Amniotic stem cell (primary cell): ENCODE measurements at regions not wholly inside any gene's neighbourhood (a gene's known extent, or its start where the extent isn't known, plus 50 kb on each side); places are given as distances from the start of the nearest gene placed in this dataset.
"Not testable (repeated sequence)": the region's sequence is repeated elsewhere in the genome, so short reads cannot be mapped to it uniquely, and the experiment has no call there.

Source experiments
- DNase-seq: peaks from one replicate; lab custom pipeline; 2025; lab: John Stamatoyannopoulos, UW

- DNase-seq = no peak
Measured at GRCh38 chr21:17738176-17738953, 80.8 kb downstream of the C21orf91 start.

GRCh38 chr21:17736072-17736471 is 83.1 kb downstream of the C21orf91 start:
- no peak for DNase-seq

GRCh38 chr21:17733209-17733608 is 85.9 kb downstream of the C21orf91 start:
- DNase-seq = no peak

- DNase-seq = no peak
Measured at GRCh38 chr21:17732306-17732705, 86.8 kb downstream of the C21orf91 start.

- no peak for DNase-seq
Measured at GRCh38 chr21:17731554-17731953, 87.6 kb downstream of the C21orf91 start.

- DNase-seq = no peak
Measured at GRCh38 chr21:17730782-17731181, 88.4 kb downstream of the C21orf91 start.

- DNase-seq = no peak
Measured at GRCh38 chr21:17729455-17729854, 89.7 kb downstream of the C21orf91 start.

GRCh38 chr21:17727361-17727760 is 91.8 kb downstream of the C21orf91 start:
- no peak for DNase-seq

- no peak for DNase-seq
Measured at GRCh38 chr21:17726047-17726829, 92.9 kb downstream of the C21orf91 start.

GRCh38 chr21:17725339-17725738 is 93.8 kb downstream of the C21orf91 start:
- no peak for DNase-seq

- no peak for DNase-seq
Measured at GRCh38 chr21:17712887-17713286, 100.2 kb upstream of the BTG3 start.

- DNase-seq = no peak
Measured at GRCh38 chr21:17711896-17712295, 99.2 kb upstream of the BTG3 start.

GRCh38 chr21:17709266-17709611 is 96.5 kb upstream of the BTG3 start:
- DNase-seq = no peak

GRCh38 chr21:17708522-17709265 is 96.0 kb upstream of the BTG3 start:
- no peak for DNase-seq

- DNase-seq = no peak
Measured at GRCh38 chr21:17699524-17700189, 87.0 kb upstream of the BTG3 start.

- no peak for DNase-seq
Measured at GRCh38 chr21:17697473-17697872, 84.8 kb upstream of the BTG3 start.

- DNase-seq = not testable (repeated sequence)
Measured at GRCh38 chr21:17694416-17694815, 81.7 kb upstream of the BTG3 start.

- no peak for DNase-seq
Measured at GRCh38 chr21:17693801-17694200, 81.1 kb upstream of the BTG3 start.

GRCh38 chr21:17690078-17690494 is 77.4 kb upstream of the BTG3 start:
- no peak for DNase-seq

- DNase-seq = no peak
Measured at GRCh38 chr21:17688912-17689874, 76.5 kb upstream of the BTG3 start.

GRCh38 chr21:17682924-17683323 is 70.2 kb upstream of the BTG3 start:
- DNase-seq = no peak
